ENCODE measurements at regions not wholly inside any gene's neighbourhood (a gene's known extent, or its start where the extent isn't known, plus 50 kb on each side); places are given as distances from the start of the nearest gene placed in this dataset.
"Not testable (repeated sequence)": the region's sequence is repeated elsewhere in the genome, so short reads cannot be mapped to it uniquely, and the experiment has no call there.

DNA sequence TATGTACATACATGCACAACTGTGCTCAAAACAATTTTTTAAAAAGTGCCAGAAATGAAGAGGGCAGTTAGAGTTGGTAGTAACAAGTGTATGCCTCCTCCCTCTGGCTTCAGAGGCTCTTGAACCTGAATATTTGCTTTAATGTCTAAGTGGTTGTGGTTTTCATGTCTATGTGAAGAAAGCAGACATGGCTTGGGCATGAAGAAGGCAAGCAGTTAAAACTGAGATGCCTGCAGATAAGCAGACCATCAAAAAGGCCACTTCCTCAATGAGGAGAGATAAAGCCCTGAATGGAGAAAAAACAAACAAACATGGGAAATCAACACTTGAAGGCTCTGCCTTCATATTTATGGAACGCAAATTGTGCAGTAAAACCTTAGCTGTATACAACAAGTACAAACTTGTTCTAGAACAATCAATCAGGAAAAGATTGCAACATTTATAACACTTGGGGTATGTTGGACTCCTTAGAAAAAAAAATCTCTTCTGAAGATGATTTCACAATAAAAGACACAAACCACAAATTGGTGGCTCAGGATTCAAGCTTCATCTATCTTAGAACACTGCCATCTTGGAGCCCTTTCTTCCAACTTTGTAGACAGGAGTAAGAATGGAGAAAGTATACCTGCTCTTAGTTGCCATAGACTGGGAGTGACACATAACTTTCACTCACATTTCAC is 52.7 kb upstream of the PLA2G4A start:
- DNase-seq (ENCODE audit: low spot score), result no peak

DNA sequence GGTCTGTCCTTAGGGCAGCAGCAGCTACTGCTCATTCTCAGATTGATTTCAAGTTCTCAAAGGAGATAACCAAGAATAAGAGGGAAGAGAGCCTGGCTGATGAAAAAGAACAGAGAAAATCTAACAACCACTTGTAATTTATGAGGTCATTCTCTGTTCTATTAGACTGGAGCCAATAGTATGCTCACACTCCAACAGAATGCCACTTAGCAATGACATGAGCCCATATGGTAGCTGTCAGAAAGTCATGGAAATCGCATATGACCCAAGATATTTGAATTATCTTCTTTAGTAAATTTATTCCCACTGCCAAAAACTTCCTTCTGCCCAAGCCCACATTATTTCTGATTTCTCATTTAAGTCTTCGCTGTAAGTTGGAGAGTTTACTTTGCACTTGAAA is 53.7 kb upstream of the PLA2G4A start:
- no peak for DNase-seq (ENCODE audit: low spot score)

DNA sequence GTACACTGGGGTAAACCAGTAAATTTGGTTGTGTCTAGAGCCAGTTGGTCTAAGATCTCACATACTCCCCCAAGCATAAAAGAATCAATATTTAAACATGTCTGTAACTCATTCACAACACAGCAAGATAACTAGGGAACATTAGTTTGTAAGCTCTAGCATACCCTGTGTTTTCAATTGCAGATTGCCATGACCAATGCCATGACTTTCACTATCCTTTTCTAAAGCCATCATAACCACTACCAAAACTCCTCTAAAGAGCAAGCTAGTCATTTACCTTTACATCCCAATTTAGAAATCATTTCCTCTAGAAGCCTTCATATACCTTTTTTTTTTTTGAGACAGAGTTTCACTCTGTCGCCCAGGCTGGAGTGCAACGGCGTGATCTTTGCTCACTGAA is 56.5 kb upstream of the PLA2G4A start:
- no peak for DNase-seq (ENCODE audit: low spot score)

DNA sequence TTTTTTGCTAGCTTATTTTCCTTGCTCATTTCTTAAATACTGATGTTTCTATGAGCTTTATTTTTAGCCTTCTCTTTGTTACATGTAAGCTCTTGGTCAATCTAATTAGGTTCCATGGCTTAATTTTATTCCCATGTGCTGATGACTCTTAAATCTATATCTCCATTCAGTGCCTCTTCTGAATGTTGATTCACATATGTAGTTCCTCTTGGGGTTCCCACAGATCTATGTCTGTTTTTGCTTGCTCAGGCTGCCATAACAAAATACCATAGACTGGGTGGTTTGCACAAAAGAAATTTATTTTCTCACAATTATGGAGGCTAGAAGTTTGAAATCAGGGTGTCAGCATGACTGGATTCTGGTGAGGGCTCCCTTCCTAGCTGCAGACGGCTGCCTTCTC is 58.3 kb upstream of the PLA2G4A start:
- no peak for DNase-seq (ENCODE audit: low spot score)

DNA sequence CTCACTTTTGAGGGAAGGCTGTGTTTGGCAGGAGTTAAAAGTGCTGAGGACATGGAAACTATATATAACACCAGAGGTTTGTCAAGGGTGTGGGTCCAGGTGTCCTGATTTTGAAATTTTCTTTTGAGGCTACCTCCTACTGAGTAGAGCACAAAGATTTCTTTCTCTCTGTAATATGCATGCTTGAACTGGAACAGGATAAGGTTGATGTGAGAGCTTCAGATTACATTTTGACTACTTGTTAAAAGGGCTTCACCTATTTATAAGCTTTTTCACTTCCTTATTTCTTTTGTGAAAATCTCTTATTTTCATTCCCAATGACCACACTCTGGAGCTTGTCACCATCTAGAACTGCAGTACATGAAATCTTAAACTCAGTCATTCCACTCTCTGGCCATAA is 59.8 kb upstream of the PLA2G4A start:
- DNase-seq (ENCODE audit: low spot score), result no peak

DNA sequence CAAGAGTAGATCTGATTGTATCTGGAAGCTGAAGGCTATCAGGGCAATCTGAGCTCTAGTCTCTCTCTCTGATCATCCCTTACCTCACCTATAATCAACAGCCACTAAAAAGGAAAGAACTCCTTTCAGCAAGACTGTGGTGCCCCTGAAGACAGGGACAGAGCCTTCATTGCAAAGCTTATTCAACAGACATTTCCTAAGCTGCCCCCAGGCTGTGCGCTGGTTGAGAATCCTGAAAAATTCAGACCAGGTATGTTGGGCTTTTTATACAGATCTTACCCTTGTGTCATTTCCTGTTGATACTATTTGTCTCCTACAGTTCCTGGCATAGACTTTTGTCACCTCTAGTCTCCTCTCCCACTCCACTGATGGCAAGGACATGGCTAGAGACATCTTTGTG is 63.3 kb upstream of the PLA2G4A start:
- no peak for DNase-seq (ENCODE audit: low spot score)

DNA sequence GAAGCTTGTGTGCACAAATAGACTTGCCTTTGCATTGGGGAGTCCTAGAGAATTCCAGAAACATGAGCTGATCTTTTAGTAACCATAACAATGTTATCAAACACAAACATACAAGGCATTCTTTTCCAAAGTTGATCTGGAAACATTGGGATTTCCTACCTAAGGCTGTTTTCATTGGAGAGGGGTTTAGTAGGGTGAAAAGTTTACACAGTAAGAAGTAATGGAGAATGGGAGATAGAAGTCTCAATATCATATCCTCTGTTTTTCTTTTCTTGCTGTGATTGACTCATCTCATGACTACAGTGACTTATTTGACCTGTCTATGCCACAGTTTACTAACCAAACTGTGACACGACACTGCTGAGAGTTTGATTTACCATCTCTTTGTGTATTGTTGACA is 65.6 kb upstream of the PLA2G4A start:
- DNase-seq (ENCODE audit: low spot score), result peak; percentile 27

DNA sequence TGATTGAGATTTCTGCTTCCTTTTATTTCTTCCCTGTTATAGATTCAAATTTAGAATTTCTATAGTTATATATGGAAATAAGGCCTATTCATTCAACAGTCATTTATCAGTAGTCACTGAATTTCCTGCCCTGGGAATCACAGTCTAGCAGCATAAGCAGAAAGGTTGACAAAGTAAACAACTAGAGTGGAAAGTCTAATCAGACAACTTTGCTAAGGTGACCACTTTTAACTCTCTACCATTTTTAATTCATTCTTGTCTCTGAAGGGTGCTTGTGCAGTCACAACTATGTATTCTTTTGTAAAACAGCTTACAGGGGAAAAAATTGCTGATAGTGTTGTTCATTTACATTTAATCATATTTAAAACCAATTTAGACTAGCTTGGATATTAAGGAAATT is 66.1 kb upstream of the PLA2G4A start:
- DNase-seq (ENCODE audit: low spot score), result no peak

DNA sequence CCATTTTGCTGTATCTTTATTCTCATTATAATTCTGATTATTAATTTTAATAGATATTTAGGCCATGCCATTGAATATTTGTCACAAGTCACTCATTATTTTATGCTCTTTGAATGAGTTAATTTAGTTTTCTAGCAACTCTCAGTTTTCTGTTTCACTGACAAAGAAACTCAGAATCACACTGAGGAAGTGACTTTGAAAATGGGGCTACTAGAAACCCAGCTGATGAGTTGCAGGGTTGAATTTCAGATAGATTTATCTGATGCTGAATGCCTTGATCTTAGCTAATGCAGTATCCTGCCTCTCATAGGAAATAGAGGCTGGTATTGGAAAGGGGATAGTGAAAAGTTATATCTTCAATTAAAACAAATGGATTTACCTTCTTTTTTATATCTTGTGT is 67.4 kb upstream of the PLA2G4A start:
- no peak for DNase-seq (ENCODE audit: low spot score)

DNA sequence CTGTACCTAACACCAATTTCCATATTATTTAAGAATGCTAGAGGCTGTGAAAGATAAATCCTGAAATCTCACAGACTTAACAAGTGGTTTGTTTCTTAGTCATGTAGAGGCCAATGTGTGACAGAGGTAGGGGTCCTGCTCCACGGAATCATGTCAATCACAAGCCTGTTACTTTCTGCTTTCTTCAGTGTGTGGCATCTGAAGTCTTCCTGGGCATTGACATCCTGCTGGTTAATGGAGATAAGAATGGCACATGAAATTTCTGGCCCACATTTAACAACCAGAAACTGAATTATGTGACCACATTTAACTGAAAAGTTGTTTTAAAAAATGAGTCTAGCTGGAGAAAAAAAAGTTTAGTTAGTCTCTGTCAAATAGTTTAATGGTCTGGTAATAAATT is 68.3 kb upstream of the PLA2G4A start:
- no peak for DNase-seq (ENCODE audit: low spot score)

DNA sequence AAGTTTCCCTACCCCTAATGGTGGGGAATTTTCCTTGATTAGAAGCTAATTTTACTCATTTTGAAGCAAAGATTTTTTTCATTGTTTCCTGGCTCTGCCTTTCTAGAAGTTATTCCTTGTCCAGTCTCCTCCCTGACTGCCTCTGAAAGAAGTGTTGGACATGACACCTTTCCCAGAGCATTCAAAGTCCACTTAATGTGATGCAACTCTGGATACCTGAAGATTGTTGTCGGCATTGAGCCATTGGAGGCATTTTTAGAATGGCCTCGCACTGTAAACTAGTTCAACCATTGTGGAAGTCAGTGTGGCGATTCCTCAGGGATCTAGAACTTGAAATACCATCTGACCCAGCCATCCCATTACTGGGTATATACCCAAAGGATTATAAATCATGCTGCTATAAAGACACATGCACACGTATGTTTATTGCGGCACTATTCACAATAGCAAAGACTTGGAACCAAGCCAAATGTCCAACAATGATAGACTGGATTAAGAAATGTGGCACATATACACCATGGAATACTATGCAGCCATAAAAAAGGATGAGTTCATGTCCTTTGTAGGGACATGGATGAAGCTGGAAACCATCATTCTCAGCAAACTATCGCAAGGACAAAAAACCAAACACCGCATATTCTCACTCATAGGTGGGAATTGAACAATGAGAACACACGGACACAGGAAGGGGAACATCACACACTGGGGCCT is 69.7 kb upstream of the PLA2G4A start:
- not testable (repeated sequence) for DNase-seq (ENCODE audit: low spot score)

DNA sequence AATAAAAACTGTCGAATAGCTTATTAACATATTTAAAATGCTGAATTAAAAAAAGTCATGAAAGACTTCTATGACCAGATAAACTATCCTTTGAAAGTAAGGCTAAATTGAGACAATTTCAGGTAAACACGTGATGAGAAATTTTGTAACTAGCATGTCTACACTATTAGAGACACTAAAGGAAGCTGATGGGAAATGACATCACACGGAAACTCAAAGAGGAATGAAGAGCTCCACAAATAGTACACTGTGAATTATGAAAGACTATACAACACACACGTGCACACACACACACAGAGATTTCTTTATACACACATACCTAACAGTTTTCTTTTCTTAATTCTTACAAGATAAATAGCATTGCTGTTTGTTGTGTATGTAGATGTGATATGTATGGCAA is 70.9 kb upstream of the PLA2G4A start:
- no peak for DNase-seq (ENCODE audit: low spot score)

DNA sequence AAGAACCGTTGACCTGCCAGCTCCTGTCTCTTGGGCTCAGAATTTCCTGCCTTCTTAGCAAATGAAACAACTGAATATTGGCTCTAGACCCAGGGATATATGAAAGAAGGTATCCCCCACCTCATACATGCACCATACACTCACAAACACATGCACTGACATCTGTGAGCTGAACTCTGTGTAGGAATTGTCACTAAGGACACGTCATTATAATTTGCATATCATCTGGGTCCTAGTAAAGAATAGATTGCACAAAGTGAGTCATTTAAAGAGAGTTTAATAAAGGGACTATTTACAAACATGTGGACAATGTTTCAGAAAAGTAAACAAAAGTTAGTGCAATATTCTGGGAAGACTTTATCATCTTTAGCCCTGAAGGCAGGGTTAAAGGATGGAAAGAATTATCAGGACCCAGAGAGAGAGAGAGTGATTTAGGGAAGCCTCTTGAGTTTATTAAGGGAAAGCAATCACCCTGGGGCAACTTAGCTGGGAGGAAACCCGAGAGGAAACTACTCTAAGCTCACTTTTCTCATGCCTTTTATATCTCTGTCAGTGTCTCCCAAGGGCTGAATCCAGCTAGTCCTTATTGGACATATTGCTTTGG is 74.1 kb upstream of the PLA2G4A start:
- DNase-seq (ENCODE audit: low spot score), result no peak

DNA sequence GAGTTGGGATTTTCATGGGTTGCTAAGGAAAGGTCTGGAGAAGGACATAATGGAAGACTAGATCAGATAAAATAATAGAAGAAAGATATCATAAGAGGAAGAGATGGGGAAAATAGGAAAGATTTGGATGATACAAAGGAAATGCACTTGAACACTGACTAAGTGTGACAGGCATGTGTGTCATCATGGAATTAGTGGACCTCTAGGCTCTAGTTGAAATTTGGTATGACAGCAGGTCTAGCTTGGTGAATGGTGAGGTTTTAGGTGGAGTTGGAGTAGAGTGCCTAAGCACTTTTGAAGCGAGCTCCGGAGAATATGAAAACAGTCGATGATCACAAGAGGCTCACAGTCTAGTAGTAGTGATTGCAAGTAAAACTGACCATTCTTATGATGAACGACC is 73.0 kb upstream of the PTGS2 start:
- DNase-seq (ENCODE audit: low spot score), result no peak

DNA sequence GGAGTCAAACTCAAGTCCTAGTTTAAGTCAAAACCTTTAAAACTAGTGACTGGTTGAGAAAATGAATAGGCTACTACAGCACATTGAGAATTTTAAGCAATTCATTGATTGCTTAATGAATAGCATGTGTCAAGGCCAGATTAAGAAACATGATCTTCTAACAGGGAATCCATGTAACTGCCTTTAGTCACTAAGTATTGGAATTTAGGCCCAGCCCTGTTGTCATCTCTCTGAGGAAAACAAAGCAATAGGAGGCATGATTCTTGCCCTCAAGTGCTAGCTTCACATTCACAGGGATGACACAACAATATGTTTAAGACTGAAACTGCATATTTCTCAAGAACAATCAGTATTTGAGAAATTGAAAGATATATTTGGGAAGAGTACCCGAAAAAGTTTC is 70.0 kb upstream of the PTGS2 start:
- no peak for DNase-seq (ENCODE audit: low spot score)

DNA sequence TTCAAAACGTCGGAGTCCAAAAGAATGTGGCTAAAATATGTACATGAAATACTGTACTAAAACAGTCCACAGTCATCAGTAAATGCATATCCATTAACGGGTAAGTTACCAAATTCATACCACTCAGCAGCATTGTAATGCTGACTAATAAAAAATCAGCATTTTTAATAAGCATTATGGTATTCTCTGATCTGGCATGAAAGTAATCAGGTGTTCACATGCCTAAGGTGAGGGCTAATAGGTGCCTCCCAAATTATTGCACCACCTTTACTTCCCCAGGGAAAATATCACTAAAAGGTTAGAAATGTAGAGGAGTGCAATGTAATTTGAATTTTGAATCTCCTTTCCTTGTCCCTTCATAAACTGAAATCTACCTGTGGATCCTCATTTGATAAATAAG is 69.6 kb upstream of the PTGS2 start:
- DNase-seq (ENCODE audit: low spot score), result no peak

DNA sequence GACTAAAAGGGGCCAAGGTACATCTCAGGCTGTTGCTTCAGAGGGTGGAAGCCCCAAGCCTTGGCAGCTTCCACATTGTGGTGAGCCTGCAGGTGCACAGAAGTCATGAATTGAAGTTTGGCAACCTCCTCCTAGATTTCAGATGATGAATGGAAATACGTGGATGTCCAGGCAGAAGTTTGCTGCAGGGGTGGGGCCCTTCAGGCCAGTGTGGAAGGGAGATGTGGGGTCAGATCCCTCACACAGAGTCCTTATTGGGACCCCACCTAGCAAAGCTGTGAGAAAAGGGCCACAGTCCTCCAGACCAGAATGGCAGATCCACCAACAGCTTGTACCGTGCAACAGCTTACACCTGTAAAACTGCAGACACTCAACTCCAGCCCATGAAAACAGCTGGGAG is 67.4 kb upstream of the PTGS2 start:
- DNase-seq (ENCODE audit: low spot score), result no peak

DNA sequence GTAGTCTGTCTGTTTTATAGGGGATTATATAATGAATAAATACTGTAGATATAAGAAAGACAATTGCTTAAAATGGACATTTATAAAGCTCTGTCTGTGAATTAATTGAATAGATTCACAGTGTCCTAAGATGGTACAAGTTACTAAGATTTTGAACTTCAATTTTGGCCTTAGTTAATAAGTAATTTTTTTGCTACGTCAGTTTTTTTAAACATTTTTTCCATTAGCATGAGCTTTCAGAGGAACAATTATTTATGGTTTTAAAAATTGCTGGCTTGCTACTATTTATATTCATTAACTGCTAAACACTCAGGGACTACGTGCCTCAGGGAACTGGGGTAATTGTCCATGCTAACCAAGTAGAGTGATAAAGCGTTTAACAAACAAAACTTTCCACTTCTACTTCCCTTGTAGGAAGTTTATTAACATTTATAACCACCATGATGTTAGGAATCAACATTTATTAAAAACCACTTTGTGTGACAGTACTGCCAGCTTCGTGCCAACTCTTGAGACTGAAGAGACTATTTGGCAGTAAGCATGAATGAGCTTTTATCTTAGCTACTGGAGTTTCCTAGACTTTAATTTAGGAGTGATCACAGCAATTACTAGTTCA is 65.4 kb upstream of the PTGS2 start:
- DNase-seq (ENCODE audit: low spot score), result no peak

DNA sequence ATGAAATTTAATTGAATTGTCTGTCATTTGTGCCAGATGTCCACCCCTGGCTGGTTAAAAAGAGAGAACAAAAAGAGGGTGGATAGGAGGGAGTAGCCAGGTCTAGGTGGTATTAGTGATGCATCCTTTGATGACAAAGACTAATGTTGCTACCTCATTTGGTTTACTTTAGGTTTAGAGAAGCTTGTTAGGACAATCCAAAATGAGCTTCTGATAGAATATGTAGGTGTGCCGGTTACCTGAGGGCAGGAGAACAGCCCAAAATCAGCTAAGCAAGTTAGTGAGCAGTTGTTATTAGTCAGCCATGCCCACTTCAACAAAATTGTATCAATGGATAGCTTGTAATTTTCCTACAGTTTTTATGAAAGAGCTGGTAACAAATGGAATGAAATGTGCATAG is 61.4 kb upstream of the PTGS2 start:
- DNase-seq (ENCODE audit: low spot score), result no peak

DNA sequence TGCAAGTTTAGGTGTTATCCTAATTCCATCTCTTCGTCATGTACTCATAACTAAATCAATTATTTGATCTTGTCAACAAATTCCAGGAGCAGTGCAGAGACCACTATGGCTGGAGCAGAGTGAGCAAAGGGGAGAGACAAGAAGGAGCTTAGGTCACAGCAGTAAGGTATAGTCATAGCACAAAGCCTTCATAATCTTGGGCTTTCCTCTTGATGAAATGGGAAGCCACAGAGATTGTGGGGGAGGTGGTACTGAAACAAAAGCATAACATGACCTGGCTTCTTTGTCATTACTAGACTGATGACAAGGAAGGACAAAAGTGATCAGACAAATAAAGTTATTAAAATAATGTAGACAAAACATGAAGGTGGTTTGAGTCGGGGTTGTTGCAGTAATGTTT is 60.1 kb upstream of the PTGS2 start:
- DNase-seq (ENCODE audit: low spot score), result no peak

DNA sequence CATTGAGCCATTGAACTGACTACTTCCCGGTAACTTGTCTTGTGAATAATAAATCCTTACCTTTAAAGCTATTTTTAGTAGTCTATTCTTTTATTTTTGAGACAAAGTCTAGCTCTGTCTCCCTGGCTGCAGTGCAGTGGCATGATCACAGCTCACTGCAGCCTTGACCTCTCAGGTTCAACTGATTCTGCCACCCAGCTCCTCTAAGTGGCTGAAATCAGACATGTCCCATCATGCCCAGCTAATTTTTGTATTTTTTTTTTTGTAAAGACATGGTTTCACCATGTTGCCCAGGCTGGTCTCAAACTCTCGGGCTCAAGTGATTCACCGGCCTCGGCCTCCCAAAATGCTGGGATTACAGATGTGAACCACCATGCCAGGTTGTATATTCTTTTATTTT is 59.3 kb upstream of the PTGS2 start:
- DNase-seq (ENCODE audit: low spot score), result no peak

DNA sequence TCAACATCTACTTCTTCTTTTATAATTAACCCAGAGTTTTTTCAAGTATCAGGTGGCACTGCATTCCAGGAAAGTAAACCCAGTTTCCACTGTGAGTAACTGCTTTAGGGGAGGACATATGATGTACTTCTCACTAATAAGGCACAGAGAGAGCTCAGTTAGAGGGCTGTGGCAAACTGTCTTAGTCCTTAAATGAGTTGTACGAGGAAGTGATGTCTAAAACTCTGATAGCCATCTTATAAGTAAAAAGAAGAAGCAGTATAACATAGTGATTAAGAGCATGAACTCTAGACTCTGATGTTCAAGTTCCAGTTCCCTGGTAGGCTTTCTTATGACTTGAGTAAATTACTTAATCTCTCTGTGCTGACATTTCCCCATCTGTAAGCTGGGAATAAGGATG is 58.7 kb upstream of the PTGS2 start:
- DNase-seq (ENCODE audit: low spot score), result no peak

DNA sequence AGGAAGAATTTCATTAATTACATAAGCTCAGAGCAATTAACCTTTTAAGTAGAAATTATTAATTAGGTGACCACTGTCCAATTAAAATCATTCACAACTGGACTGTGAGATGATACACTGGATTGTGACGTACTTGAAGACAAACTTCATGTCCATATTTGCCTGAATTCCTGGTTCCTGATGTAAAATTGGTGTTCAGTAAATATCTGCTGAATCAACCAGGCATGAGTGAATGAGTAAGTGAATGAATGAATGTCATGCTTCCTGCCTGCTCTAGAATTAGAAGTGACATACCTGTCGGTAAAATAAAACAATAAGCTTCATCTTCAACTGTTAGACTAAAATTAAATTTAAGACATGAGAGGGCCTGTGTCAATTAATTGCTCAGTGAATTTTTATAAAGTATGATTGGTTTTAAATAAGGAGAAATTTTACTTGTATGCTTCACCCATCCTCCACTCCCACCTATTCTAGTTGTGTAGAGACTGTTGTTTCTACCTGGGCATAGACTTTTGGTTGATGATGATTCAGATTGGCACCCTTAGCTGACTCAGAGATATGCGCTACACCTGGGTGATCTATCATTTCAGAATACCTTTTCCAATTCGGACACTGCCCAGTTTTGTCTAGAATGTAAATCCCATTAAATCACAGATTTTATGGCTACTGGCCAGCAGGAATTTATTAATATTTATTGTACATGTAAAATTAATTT is 56.9 kb upstream of the PTGS2 start:
- peak; percentile 7 for DNase-seq (ENCODE audit: low spot score)

Data from kidney tubule cell (primary cell).